NOMO-1 treated with dmso at 0.1 percent for 144 hours (cell line): ENCODE measurements at regions not wholly inside any gene's neighbourhood (a gene's known extent, or its start where the extent isn't known, plus 50 kb on each side); places are given as distances from the start of the nearest gene placed in this dataset.

Experiments
- DNase-seq: peaks from one replicate; lab custom pipeline; 2025; ENCODE audit not compliant: unreplicated experiment; lab: John Stamatoyannopoulos, UW

GRCh38 chr6:22804620-22805261 is 235.4 kb downstream of the HDGFL1 start:
- no peak for DNase-seq

GRCh38 chr6:22807261-22807660 is 237.9 kb downstream of the HDGFL1 start:
- no peak for DNase-seq

GRCh38 chr6:22807818-22808217 is 238.5 kb downstream of the HDGFL1 start:
- DNase-seq: no peak

GRCh38 chr6:22808466-22808865 is 239.1 kb downstream of the HDGFL1 start:
- DNase-seq: no peak

GRCh38 chr6:22809370-22809769 is 240.0 kb downstream of the HDGFL1 start:
- no peak for DNase-seq

- no peak for DNase-seq
Measured at GRCh38 chr6:22819209-22819608, 249.8 kb downstream of the HDGFL1 start.

GRCh38 chr6:22821664-22822320 is 252.4 kb downstream of the HDGFL1 start:
- no peak for DNase-seq

GRCh38 chr6:22825210-22825609 is 255.8 kb downstream of the HDGFL1 start:
- DNase-seq: peak; percentile 18

- DNase-seq: no peak
Measured at GRCh38 chr6:22826961-22827360, 257.6 kb downstream of the HDGFL1 start.

- no peak for DNase-seq
Measured at GRCh38 chr6:22827760-22828159, 258.4 kb downstream of the HDGFL1 start.

- DNase-seq: no peak
Measured at GRCh38 chr6:22828179-22829062, 259.1 kb downstream of the HDGFL1 start.

- no peak for DNase-seq
Measured at GRCh38 chr6:22829070-22829469, 259.7 kb downstream of the HDGFL1 start.

- no peak for DNase-seq
Measured at GRCh38 chr6:22830463-22830862, 261.1 kb downstream of the HDGFL1 start.

GRCh38 chr6:22833191-22833590 is 263.8 kb downstream of the HDGFL1 start:
- no peak for DNase-seq

- DNase-seq: no peak
Measured at GRCh38 chr6:22838345-22838744, 269.0 kb downstream of the HDGFL1 start.

GRCh38 chr6:22845467-22845866 is 276.1 kb downstream of the HDGFL1 start:
- DNase-seq: no peak

GRCh38 chr6:22848121-22848520 is 278.8 kb downstream of the HDGFL1 start:
- no peak for DNase-seq

- no peak for DNase-seq
Measured at GRCh38 chr6:22849921-22850320, 280.6 kb downstream of the HDGFL1 start.

GRCh38 chr6:22852101-22852500 is 282.7 kb downstream of the HDGFL1 start:
- no peak for DNase-seq

- DNase-seq: no peak
Measured at GRCh38 chr6:22873513-22874136, 304.3 kb downstream of the HDGFL1 start.

- DNase-seq: no peak
Measured at GRCh38 chr6:22875845-22876244, 306.5 kb downstream of the HDGFL1 start.
